IMR-90 (cell line): ENCODE measurements at regions not wholly inside any gene's neighbourhood (a gene's known extent, or its start where the extent isn't known, plus 50 kb on each side); places are given as distances from the start of the nearest gene placed in this dataset.
A peak's percentile ranks its signal among the peaks of the same experiment; 100 is the strongest.

Experiments used
- ATAC-seq: fragments of 200-7000 bp; cut with Tn5 transposase; 2 replicates; pipeline ENCODE4 v1.9.1; 2020; ENCODE audit warnings: low read depth, mild to moderate bottlenecking, moderate library complexity
- BruUV-seq: library from RNA; stranded (reverse); fragments of 400-500 nt; replicated peaks from 2 replicates; lab custom pipeline; 2021; lab: Mats Ljungman, UMichigan
- CTCF ChIA-PET: fragments of 300-600 bp; formaldehyde crosslinking; extraction: SDS; loops from one replicate; lab custom pipeline; 2021; ENCODE audit warnings: antibody characterized with exemption; lab: Yijun Ruan, JAX
- POLR2A ChIA-PET: fragments of 300-600 bp; sonication (Branson Sonifier 250); formaldehyde crosslinking; loops from one replicate; lab custom pipeline; 2022; ENCODE audit warnings: antibody characterized with exemption; ENCODE audit not compliant: unreplicated experiment; lab: Charles Lee
- DNase-seq: peaks from one replicate; pipeline ENCODE4 v3.0.0; 2013
- H2AFZ ChIP-seq: replicated peaks from 2 replicates; pipeline ENCODE3; 2013; ENCODE audit warnings: low read length, mild to moderate bottlenecking; ENCODE audit not compliant: poor library complexity
- H2AK5ac ChIP-seq: 2 replicates; pipeline ENCODE4 v1.6.1; 2013; ENCODE audit warnings: low read depth, low read length, inconsistent platforms
- H2AK9ac ChIP-seq: replicated peaks from 2 replicates; pipeline ENCODE3; 2013; ENCODE audit warnings: mild to moderate bottlenecking, low read depth, low read length, moderate library complexity; ENCODE audit not compliant: poor library complexity
- H2BK120ac ChIP-seq: 2 replicates; pipeline ENCODE4 v1.6.1; 2013; ENCODE audit warnings: low read depth, low read length, inconsistent platforms
- H2BK15ac ChIP-seq: 3 replicates; pipeline ENCODE4 v1.6.1; 2013; ENCODE audit warnings: low read depth, low read length, inconsistent platforms
- H2BK20ac ChIP-seq: 2 replicates; pipeline ENCODE4 v1.6.1; 2013; ENCODE audit warnings: low read depth, mild to moderate bottlenecking, inconsistent platforms, low read length, moderate library complexity
- H2BK5ac ChIP-seq: 2 replicates; pipeline ENCODE4 v1.6.1; 2013; ENCODE audit warnings: mild to moderate bottlenecking, low read depth, low read length, inconsistent platforms; ENCODE audit not compliant: poor library complexity, severe bottlenecking
- H3K14ac ChIP-seq: replicated peaks from 2 replicates; pipeline ENCODE4 v1.6.1; 2013; ENCODE audit warnings: low read depth, low read length, inconsistent platforms
- H3K18ac ChIP-seq: 2 replicates; pipeline ENCODE4 v1.6.1; 2013; ENCODE audit warnings: low read depth, low read length, control low read depth
- H3K23ac ChIP-seq: 2 replicates; pipeline ENCODE4 v1.6.1; 2013; ENCODE audit warnings: low read depth, low read length, inconsistent platforms
- H3K27ac ChIP-seq: 2 replicates; pipeline ENCODE4 v1.5.1; 2013; ENCODE audit warnings: mild to moderate bottlenecking, control low read depth, low read length; ENCODE audit not compliant: insufficient read depth
- H3K27me3 ChIP-seq: 2 replicates; pipeline ENCODE4 v1.6.1; 2013; ENCODE audit warnings: low read length; ENCODE audit not compliant: control insufficient read depth, insufficient read depth
- H3K36me3 ChIP-seq: 2 replicates; pipeline ENCODE4 v1.6.1; 2013; ENCODE audit warnings: low read length, mixed read lengths; ENCODE audit not compliant: control insufficient read depth, insufficient read depth
- H3K4ac ChIP-seq: 2 replicates; pipeline ENCODE4 v1.6.1; 2013; ENCODE audit warnings: low read depth, low read length, inconsistent platforms
- H3K4me1 ChIP-seq: 2 replicates; pipeline ENCODE4 v1.6.1; 2013; ENCODE audit warnings: low read length, mixed read lengths; ENCODE audit not compliant: control insufficient read depth, insufficient read depth
- H3K4me2 ChIP-seq: 2 replicates; pipeline ENCODE4 v1.6.1; 2013; ENCODE audit warnings: low read depth, mild to moderate bottlenecking, control low read depth, low read length, moderate library complexity
- H3K4me3 ChIP-seq: 2 replicates; pipeline ENCODE4 v1.5.1; 2013; ENCODE audit warnings: low read depth, mild to moderate bottlenecking, control low read depth, low read length, moderate library complexity; ENCODE audit not compliant: insufficient read depth
- H3K56ac ChIP-seq: 2 replicates; pipeline ENCODE4 v1.6.1; 2013; ENCODE audit warnings: low read length, inconsistent platforms; ENCODE audit not compliant: insufficient read depth; ENCODE audit errors: extremely low read depth
- H3K79me1 ChIP-seq, 2 experiments: 2 replicates each; pipeline ENCODE4 v1.6.1; 2013; ENCODE audit warnings: low read length in 2 of 2, inconsistent platforms in 1 of 2, low read depth in 1 of 2
- H3K9ac ChIP-seq: 2 replicates; pipeline ENCODE4 v1.6.1; 2013; ENCODE audit warnings: low read depth, low read length, control low read depth
- H3K9me1 ChIP-seq: 2 replicates; pipeline ENCODE4 v1.6.1; 2013; ENCODE audit warnings: low read length, inconsistent platforms; ENCODE audit not compliant: insufficient read depth
- H3K9me3 ChIP-seq: 2 replicates; pipeline ENCODE4 v1.6.1; 2013; ENCODE audit warnings: low read length; ENCODE audit not compliant: control insufficient read depth, insufficient read depth
- H4K20me1 ChIP-seq: 2 replicates; pipeline ENCODE4 v1.6.1; 2013; ENCODE audit warnings: low read length, inconsistent platforms; ENCODE audit not compliant: insufficient read depth
- H4K5ac ChIP-seq: 2 replicates; pipeline ENCODE4 v1.6.1; 2013; ENCODE audit warnings: mild to moderate bottlenecking, low read depth, low read length, control low read depth
- H4K8ac ChIP-seq, 2 experiments: 2 replicates each; pipeline ENCODE4 v1.6.1; 2013; ENCODE audit warnings: low read depth in 2 of 2, low read length in 2 of 2, control low read depth in 1 of 2, inconsistent platforms in 1 of 2
- H4K91ac ChIP-seq: 2 replicates; pipeline ENCODE4 v1.6.1; 2013; ENCODE audit warnings: low read depth, low read length, inconsistent platforms; ENCODE audit not compliant: insufficient read depth
- MAFK ChIP-seq: IDR thresholded peaks from 2 replicates; pipeline ENCODE4 v1.6.1; 2012; ENCODE audit warnings: low read depth, low read length, improper control_type of control experiment
- MAZ ChIP-seq: IDR thresholded peaks from 2 replicates; pipeline ENCODE4 v1.6.1; 2012; ENCODE audit warnings: low read depth, mild to moderate bottlenecking, low read length, improper control_type of control experiment, moderate library complexity, borderline replicate concordance
- RFX5 ChIP-seq: IDR thresholded peaks from 2 replicates; pipeline ENCODE4 v1.8.0; 2012; ENCODE audit warnings: low read depth, mild to moderate bottlenecking, low read length, moderate library complexity
- WGBS, 2 experiments: methylation state at CpG; one replicate each; pipeline versions ENCODE4 v1.1.5 to v1.1.7; 2013; ENCODE audit warnings: missing lambda C conversion rate in 2 of 2; ENCODE audit not compliant: insufficient read length in 1 of 2; ENCODE audit errors: extremely low coverage in 2 of 2; 5-methylcytosine and 5-hydroxymethylcytosine counted together
- dilution Hi-C: fragments of 300-500 bp; cut with HindIII; formaldehyde crosslinking; loops from one replicate; pipeline ENCODE4 v1.14.3; 2018; ENCODE audit warnings: low sequenced_read_pairs; ENCODE audit not compliant: unreplicated experiment
- in situ Hi-C: fragments of 300-500 bp; cut with MboI; formaldehyde crosslinking; loops from 3 replicates; pipeline ENCODE4 v1.14.3; 2019; ENCODE audit warnings: low sequenced_read_pairs, inconsistent platforms, mixed read lengths
- intact Hi-C: fragments of 100-400 bp; cut with micrococcal nuclease; formaldehyde crosslinking; loops from 2 replicates; pipeline ENCODE4 v1.10.0; 2022
- TF ChIP-seq, protein P1 (sequence below): fragments of 150-350 bp; IDR thresholded peaks from 2 replicates; pipeline ENCODE4 v1.6.1; 2017; ENCODE audit warnings: mild to moderate bottlenecking, antibody characterized with exemption, low read length, low read depth
- TF ChIP-seq, protein P2 (sequence below): fragments of 150-350 bp; IDR thresholded peaks from 2 replicates; pipeline ENCODE4 v1.6.1; 2016; ENCODE audit warnings: low read depth, mild to moderate bottlenecking, low read length, moderate library complexity, borderline replicate concordance
- TF ChIP-seq, protein P3 (sequence below): conservative IDR thresholded peaks from 2 replicates; pipeline ENCODE4 v1.5.1; 2012; ENCODE audit warnings: mild to moderate bottlenecking, low read depth, low read length, improper control_type of control experiment

DNA sequence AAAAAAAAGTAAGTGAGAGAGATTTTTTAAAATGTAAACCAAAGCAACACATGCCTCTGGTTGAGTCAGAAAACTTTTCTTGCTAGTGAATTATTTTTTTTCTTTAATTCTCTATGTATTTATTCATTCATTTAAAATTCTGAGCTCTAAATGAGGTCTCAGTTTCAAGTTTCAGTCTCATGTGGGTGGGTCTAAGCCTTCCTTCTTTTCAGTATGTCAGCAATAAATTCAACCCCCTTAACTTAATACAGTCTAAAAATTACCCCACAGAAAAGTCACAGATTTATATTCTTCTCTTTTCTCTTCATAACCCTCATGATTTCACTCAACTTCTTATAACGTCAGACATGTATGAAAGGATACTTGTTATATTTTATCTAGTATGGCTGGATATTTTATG, 663.3 kb upstream of the PTCHD4 start:
- no peaks in the 10 kb centered on the region for H4K20me1 ChIP-seq
- H3K4ac ChIP-seq = no peak overlapping the region
- in situ Hi-C loops = loop anchor here (25.0 kb wide), 1 partner anchor 638 kb away; no protein-coding TSS in a partner anchor
- H2AK9ac ChIP-seq = no peak overlapping the region
- no peaks in the 10 kb centered on the region for H3K27me3 ChIP-seq
- no peak overlapping the region for H3K18ac ChIP-seq
- no peak overlapping the region for H4K91ac ChIP-seq
- H4K8ac ChIP-seq = no peak overlapping the region
- no peak overlapping the region for H2BK120ac ChIP-seq
- H2BK15ac ChIP-seq = no peak overlapping the region
- CTCF ChIA-PET = interaction anchor here (0.7 to 1.6 kb wide), 5 partner anchors 9 to 711 kb away, joined by 3 to 13 read pairs (median 4); no protein-coding TSS in a partner anchor
- no peaks in the 10 kb centered on the region for H3K79me1 ChIP-seq
- H4K5ac ChIP-seq = no peak overlapping the region
- H3K27ac ChIP-seq = no peak overlapping the region
- H2AFZ ChIP-seq = no peak overlapping the region
- H3K23ac ChIP-seq = no peak overlapping the region
- H3K14ac ChIP-seq = no peak overlapping the region
- H2BK5ac ChIP-seq = no peak overlapping the region
- H3K4me3 ChIP-seq = no peak overlapping the region
- intact Hi-C loops = no loop called here
- ATAC-seq (no peak), DNase-seq (no peak)
- H3K4me1 ChIP-seq = no peaks in the 10 kb centered on the region; the same call in none of the 2 replicates
- H3K9me1 ChIP-seq = no peaks in the 10 kb centered on the region
- H3K9ac ChIP-seq = no peak overlapping the region
- no peak for TF ChIP-seq MAZ
- TF ChIP-seq, protein P1, sequence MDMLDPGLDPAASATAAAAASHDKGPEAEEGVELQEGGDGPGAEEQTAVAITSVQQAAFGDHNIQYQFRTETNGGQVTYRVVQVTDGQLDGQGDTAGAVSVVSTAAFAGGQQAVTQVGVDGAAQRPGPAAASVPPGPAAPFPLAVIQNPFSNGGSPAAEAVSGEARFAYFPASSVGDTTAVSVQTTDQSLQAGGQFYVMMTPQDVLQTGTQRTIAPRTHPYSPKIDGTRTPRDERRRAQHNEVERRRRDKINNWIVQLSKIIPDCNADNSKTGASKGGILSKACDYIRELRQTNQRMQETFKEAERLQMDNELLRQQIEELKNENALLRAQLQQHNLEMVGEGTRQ = no peak
- no peak for TF ChIP-seq RFX5
- TF ChIP-seq, protein P2, sequence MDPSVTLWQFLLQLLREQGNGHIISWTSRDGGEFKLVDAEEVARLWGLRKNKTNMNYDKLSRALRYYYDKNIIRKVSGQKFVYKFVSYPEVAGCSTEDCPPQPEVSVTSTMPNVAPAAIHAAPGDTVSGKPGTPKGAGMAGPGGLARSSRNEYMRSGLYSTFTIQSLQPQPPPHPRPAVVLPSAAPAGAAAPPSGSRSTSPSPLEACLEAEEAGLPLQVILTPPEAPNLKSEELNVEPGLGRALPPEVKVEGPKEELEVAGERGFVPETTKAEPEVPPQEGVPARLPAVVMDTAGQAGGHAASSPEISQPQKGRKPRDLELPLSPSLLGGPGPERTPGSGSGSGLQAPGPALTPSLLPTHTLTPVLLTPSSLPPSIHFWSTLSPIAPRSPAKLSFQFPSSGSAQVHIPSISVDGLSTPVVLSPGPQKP = no peak
- TF ChIP-seq MAFK = peak; percentile 48
- TF ChIP-seq, protein P3, sequence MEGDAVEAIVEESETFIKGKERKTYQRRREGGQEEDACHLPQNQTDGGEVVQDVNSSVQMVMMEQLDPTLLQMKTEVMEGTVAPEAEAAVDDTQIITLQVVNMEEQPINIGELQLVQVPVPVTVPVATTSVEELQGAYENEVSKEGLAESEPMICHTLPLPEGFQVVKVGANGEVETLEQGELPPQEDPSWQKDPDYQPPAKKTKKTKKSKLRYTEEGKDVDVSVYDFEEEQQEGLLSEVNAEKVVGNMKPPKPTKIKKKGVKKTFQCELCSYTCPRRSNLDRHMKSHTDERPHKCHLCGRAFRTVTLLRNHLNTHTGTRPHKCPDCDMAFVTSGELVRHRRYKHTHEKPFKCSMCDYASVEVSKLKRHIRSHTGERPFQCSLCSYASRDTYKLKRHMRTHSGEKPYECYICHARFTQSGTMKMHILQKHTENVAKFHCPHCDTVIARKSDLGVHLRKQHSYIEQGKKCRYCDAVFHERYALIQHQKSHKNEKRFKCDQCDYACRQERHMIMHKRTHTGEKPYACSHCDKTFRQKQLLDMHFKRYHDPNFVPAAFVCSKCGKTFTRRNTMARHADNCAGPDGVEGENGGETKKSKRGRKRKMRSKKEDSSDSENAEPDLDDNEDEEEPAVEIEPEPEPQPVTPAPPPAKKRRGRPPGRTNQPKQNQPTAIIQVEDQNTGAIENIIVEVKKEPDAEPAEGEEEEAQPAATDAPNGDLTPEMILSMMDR = no peak
- H3K36me3 ChIP-seq = no peaks in the 10 kb centered on the region
- no peak overlapping the region for H3K4me2 ChIP-seq
- no TSS peak for BruUV-seq
- H3K56ac ChIP-seq = no peak overlapping the region
- no CpG with 5 or more reads among the region's 1 CpG for whole genome bisulfite sequencing, 2 experiments
- POLR2A ChIA-PET = no interaction called here
- dilution Hi-C loops = no loop called here
- H2AK5ac ChIP-seq = no peak overlapping the region
- no peaks in the 10 kb centered on the region for H3K9me3 ChIP-seq
- no peak overlapping the region for H2BK20ac ChIP-seq
